Keratinocyte (primary cell): ENCODE measurements at regions not wholly inside any gene's neighbourhood (a gene's known extent, or its start where the extent isn't known, plus 50 kb on each side); places are given as distances from the start of the nearest gene placed in this dataset.

Experiments used
- DNase-seq: peaks from one replicate; pipeline ENCODE4 v3.0.0-alpha.2; 2011; ENCODE audit warnings: low read depth, missing footprints, low spot score
- FAIRE-seq: peaks from 2 replicates; lab custom pipeline; 2011; peaks lifted over from hg19 to GRCh38; lab: Jason Lieb, UNC
- H2AFZ ChIP-seq: 2 replicates; pipeline ENCODE4 v1.6.0; 2012; ENCODE audit warnings: low read length, control low read depth, inconsistent platforms; ENCODE audit not compliant: control insufficient read depth
- H3K27ac ChIP-seq: 2 replicates; pipeline ENCODE4 v1.5.1; 2011; ENCODE audit warnings: low read length; ENCODE audit not compliant: control insufficient read depth, insufficient read depth
- H3K27me3 ChIP-seq: 3 replicates; pipeline ENCODE4 v1.6.0; 2011; ENCODE audit warnings: low read length; ENCODE audit not compliant: control insufficient read depth, insufficient read depth; ENCODE audit errors: extremely low read depth
- H3K36me3 ChIP-seq, 2 experiments: 2 replicates in 1 of 2; 3 replicates in 1 of 2; pipeline ENCODE4 v1.5.1; 2011; ENCODE audit warnings: low read length in 2 of 2, mild to moderate bottlenecking in 1 of 2; ENCODE audit not compliant: control insufficient read depth in 2 of 2, insufficient read depth in 2 of 2; ENCODE audit errors: extremely low read depth in 1 of 2
- H3K4me1 ChIP-seq: 3 replicates; pipeline ENCODE4 v1.5.1; 2011; ENCODE audit warnings: low read length; ENCODE audit not compliant: control insufficient read depth, insufficient read depth; ENCODE audit errors: extremely low read depth
- H3K4me2 ChIP-seq: 3 replicates; pipeline ENCODE4 v1.6.0; 2011; ENCODE audit warnings: low read depth, low read length; ENCODE audit not compliant: control insufficient read depth, insufficient read depth; ENCODE audit errors: extremely low read depth
- H3K4me3 ChIP-seq, 3 experiments: fragments of 200-600 bp in 1 of 3; sonication (generic) in 1 of 3; 2 replicates in 2 of 3; 3 replicates in 1 of 3; pipeline ENCODE4 v1.5.1; 2011 to 2016; ENCODE audit warnings: low read length in 3 of 3, mild to moderate bottlenecking in 3 of 3, control low read depth in 2 of 3, inconsistent platforms in 1 of 3, low read depth in 1 of 3, mixed read lengths in 1 of 3, mixed run types in 1 of 3, moderate library complexity in 1 of 3; ENCODE audit not compliant: control insufficient read depth in 2 of 3, insufficient read depth in 2 of 3; ENCODE audit errors: extremely low read depth in 1 of 3
- H3K79me2 ChIP-seq: 2 replicates; pipeline ENCODE4 v1.6.0; 2012; ENCODE audit warnings: low read length; ENCODE audit not compliant: control insufficient read depth, insufficient read depth
- H3K9ac ChIP-seq: 3 replicates; pipeline ENCODE4 v1.6.0; 2011; ENCODE audit warnings: low read length; ENCODE audit not compliant: control insufficient read depth, insufficient read depth; ENCODE audit errors: extremely low read depth
- H3K9me1 ChIP-seq: 3 replicates; pipeline ENCODE4 v1.6.0; 2011; ENCODE audit warnings: low read length; ENCODE audit not compliant: control insufficient read depth, insufficient read depth; ENCODE audit errors: extremely low read depth
- H3K9me3 ChIP-seq: 2 replicates; pipeline ENCODE4 v1.5.1; 2012; ENCODE audit warnings: low read depth, low read length; ENCODE audit not compliant: control insufficient read depth
- H4K20me1 ChIP-seq: 3 replicates; pipeline ENCODE4 v1.6.0; 2011; ENCODE audit warnings: low read length; ENCODE audit not compliant: control insufficient read depth, insufficient read depth; ENCODE audit errors: extremely low read depth
- CTCF ChIP-seq, 3 experiments: IDR thresholded peaks in 1 of 3; conservative IDR thresholded peaks in 1 of 3; optimal IDR thresholded peaks in 1 of 3; 2 replicates in 2 of 3; 3 replicates in 1 of 3; pipeline versions ENCODE3 to v1.5.1; 2011; ENCODE audit warnings: low read length in 3 of 3, mild to moderate bottlenecking in 3 of 3, moderate library complexity in 2 of 3, control low read depth in 1 of 3, inconsistent platforms in 1 of 3; ENCODE audit not compliant: insufficient read depth in 2 of 3; ENCODE audit errors: extremely low read depth in 1 of 3
- EZH2 ChIP-seq: IDR thresholded peaks from one replicate; pipeline ENCODE4 v1.6.1; 2012; ENCODE audit warnings: inconsistent platforms, mild to moderate bottlenecking, low read length, moderate library complexity
- dilution Hi-C: fragments of 300-500 bp; cut with MboI; formaldehyde crosslinking; loops from one replicate; pipeline ENCODE4 v1.7.0; 2020; ENCODE audit warnings: low sequenced_read_pairs; ENCODE audit not compliant: extremely low pct_ligation_motif_present

GRCh38 chr6:14865531-14866100 is 380.3 kb upstream of the JARID2 start:
- dilution Hi-C loops: no loop called here
- no peaks in the 10 kb centered on the region for H3K27me3 ChIP-seq
- H2AFZ ChIP-seq: no peak overlapping the region
- H3K27ac ChIP-seq: no peak overlapping the region
- no peak overlapping the region for H3K9ac ChIP-seq
- FAIRE-seq (no peak), DNase-seq (no peak)
- no peaks in the 10 kb centered on the region for H3K36me3 ChIP-seq
- no peaks in the 10 kb centered on the region for H3K79me2 ChIP-seq
- no peaks in the 10 kb centered on the region for H3K9me1 ChIP-seq
- H3K4me3 ChIP-seq: no peak overlapping the region
- H3K4me2 ChIP-seq: no peak overlapping the region
- H4K20me1 ChIP-seq: no peaks in the 10 kb centered on the region
- no peaks in the 10 kb centered on the region for H3K4me1 ChIP-seq
- TF ChIP-seq CTCF (optimal IDR thresholded peaks at IDR 0.05 in 1 of 3, IDR thresholded peaks at IDR 0.05 in 1 of 3, conservative IDR thresholded peaks at IDR 0.05 in 1 of 3; ENCODE audit: extremely low read depth in 1 of 3, insufficient read depth in 2 of 3, low read length in 3 of 3) (no peak), EZH2 (no peak)
- no peaks in the 10 kb centered on the region for H3K9me3 ChIP-seq

GRCh38 chr6:14867802-14868201 is 378.1 kb upstream of the JARID2 start:
- TF ChIP-seq EZH2 (no peak), CTCF (optimal IDR thresholded peaks at IDR 0.05 in 1 of 3, IDR thresholded peaks at IDR 0.05 in 1 of 3, conservative IDR thresholded peaks at IDR 0.05 in 1 of 3; ENCODE audit: extremely low read depth in 1 of 3, insufficient read depth in 2 of 3, low read length in 3 of 3) (no peak)
- Histone ChIP-seq H2AFZ (no peak overlapping the region), H3K4me1 (no peaks in the 10 kb centered on the region), H3K27me3 (no peaks in the 10 kb centered on the region), H3K9me1 (no peaks in the 10 kb centered on the region), H3K9ac (no peak overlapping the region), H3K4me3 (no peak overlapping the region), H4K20me1 (no peaks in the 10 kb centered on the region), H3K9me3 (no peaks in the 10 kb centered on the region), H3K79me2 (no peaks in the 10 kb centered on the region), H3K4me2 (no peak overlapping the region), H3K36me3 (no peaks in the 10 kb centered on the region), H3K27ac (no peak overlapping the region)
- dilution Hi-C loops: no loop called here
- no peak for DNase-seq
- no peak for FAIRE-seq
